GM19452 (cell line): ENCODE measurements at regions not wholly inside any gene's neighbourhood (a gene's known extent, or its start where the extent isn't known, plus 50 kb on each side); places are given as distances from the start of the nearest gene placed in this dataset.

Experiments used
- ATAC-seq: cut with Tn5 transposase; IDR thresholded peaks from one replicate; pipeline ENCODE4 v1.9.1; 2021; ENCODE audit not compliant: unreplicated experiment

- no peak for ATAC-seq
Measured at GRCh38 chr20:11076434-11077105, 402.8 kb upstream of the JAG1 start.

- ATAC-seq = no peak
Measured at GRCh38 chr20:11077226-11077625, 403.4 kb upstream of the JAG1 start.

GRCh38 chr20:11080010-11080409 lies 406.2 kb upstream of the JAG1 start:
- ATAC-seq = no peak

GRCh38 chr20:11080781-11081377 lies 407.1 kb upstream of the JAG1 start:
- ATAC-seq = no peak

- no peak for ATAC-seq
Measured at GRCh38 chr20:11083841-11084240, 410.0 kb upstream of the JAG1 start.

- ATAC-seq = no peak
Measured at GRCh38 chr20:11084508-11084907, 410.7 kb upstream of the JAG1 start.

- no peak for ATAC-seq
Measured at GRCh38 chr20:11086970-11087369, 413.2 kb upstream of the JAG1 start.

GRCh38 chr20:11090751-11091150 lies 417.0 kb upstream of the JAG1 start:
- no peak for ATAC-seq

- ATAC-seq = no peak
Measured at GRCh38 chr20:11091511-11091910, 417.7 kb upstream of the JAG1 start.

GRCh38 chr20:11092151-11092550 lies 418.4 kb upstream of the JAG1 start:
- no peak for ATAC-seq

GRCh38 chr20:11094196-11094595 lies 420.4 kb upstream of the JAG1 start:
- no peak for ATAC-seq

GRCh38 chr20:11094711-11095110 lies 420.9 kb upstream of the JAG1 start:
- ATAC-seq = no peak

GRCh38 chr20:11098888-11099287 lies 425.1 kb upstream of the JAG1 start:
- no peak for ATAC-seq

GRCh38 chr20:11101243-11101642 lies 427.4 kb upstream of the JAG1 start:
- ATAC-seq = no peak

- no peak for ATAC-seq
Measured at GRCh38 chr20:11101696-11102095, 427.9 kb upstream of the JAG1 start.

- no peak for ATAC-seq
Measured at GRCh38 chr20:11103866-11104265, 430.1 kb upstream of the JAG1 start.

- ATAC-seq = no peak
Measured at GRCh38 chr20:11108102-11108810, 434.5 kb upstream of the JAG1 start.

GRCh38 chr20:11110535-11110934 lies 436.7 kb upstream of the JAG1 start:
- ATAC-seq = no peak

- ATAC-seq = no peak
Measured at GRCh38 chr20:11111191-11111590, 437.4 kb upstream of the JAG1 start.

GRCh38 chr20:11112832-11113231 lies 439.0 kb upstream of the JAG1 start:
- no peak for ATAC-seq

- ATAC-seq = no peak
Measured at GRCh38 chr20:11114382-11114781, 440.6 kb upstream of the JAG1 start.

GRCh38 chr20:11117808-11118528 lies 444.2 kb upstream of the JAG1 start:
- ATAC-seq = no peak
